Neural crest cell (in vitro differentiated cells): ENCODE measurements at regions not wholly inside any gene's neighbourhood (a gene's known extent, or its start where the extent isn't known, plus 50 kb on each side); places are given as distances from the start of the nearest gene placed in this dataset.

Experiments
- DNase-seq: peaks from one replicate; pipeline ENCODE4 v3.0.0; 2021; ENCODE audit warnings: low read depth, mixed read lengths, low spot score
- H3K27ac Mint-ChIP-seq: one replicate; pipeline ENCODE4 v1.8.0; 2021; ENCODE audit warnings: mild to moderate bottlenecking, mixed read lengths; ENCODE audit not compliant: unreplicated experiment
- H3K27me3 Mint-ChIP-seq: 2 replicates; pipeline ENCODE4 v1.8.0; 2021; ENCODE audit warnings: low read depth, mild to moderate bottlenecking, mixed read lengths
- H3K36me3 Mint-ChIP-seq: 2 replicates; pipeline ENCODE4 v1.8.0; 2021; ENCODE audit warnings: low read depth, mild to moderate bottlenecking, mixed read lengths
- H3K4me1 Mint-ChIP-seq: 2 replicates; pipeline ENCODE4 v1.8.0; 2021; ENCODE audit warnings: mixed read lengths
- H3K4me3 Mint-ChIP-seq: one replicate; pipeline ENCODE4 v1.8.0; 2021; ENCODE audit warnings: mild to moderate bottlenecking, mixed read lengths
- H3K9me3 Mint-ChIP-seq: 2 replicates; pipeline ENCODE4 v1.8.0; 2021; ENCODE audit warnings: mixed read lengths
- TF ChIP-seq, protein P1 (sequence below): fragments of 200-600 bp; sonication (generic); conservative IDR thresholded peaks from 2 replicates; pipeline ENCODE4 v1.5.0; 2021; ENCODE audit warnings: antibody characterized with exemption, mild to moderate bottlenecking

DNA sequence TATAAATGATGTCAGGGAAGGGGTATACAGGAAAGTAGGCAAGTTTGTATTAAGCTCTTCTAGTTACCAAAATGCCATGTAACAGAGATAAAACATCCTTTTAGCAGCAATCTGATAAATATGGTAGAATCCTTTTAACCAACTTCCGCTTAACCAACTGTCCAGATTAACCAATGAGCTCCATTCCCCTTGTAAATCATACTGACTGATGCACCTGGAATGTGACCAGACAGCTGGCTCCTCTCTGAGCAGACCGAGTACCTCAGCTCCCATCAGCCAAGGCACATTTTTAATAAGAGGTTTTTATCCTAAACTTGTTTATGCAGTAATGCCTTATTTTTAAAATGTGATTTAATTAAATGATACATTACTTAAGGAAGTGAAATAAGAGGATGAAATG, 66.4 kb downstream of the KLF12 start:
- no peaks in the 10 kb centered on the region for H3K27me3 Mint-ChIP-seq
- DNase-seq = no peak
- peaks cover 6% of the 10 kb centered on the region for H3K9me3 Mint-ChIP-seq
- H3K4me3 Mint-ChIP-seq = no peak overlapping the region
- peaks cover 11% of the 10 kb centered on the region for H3K36me3 Mint-ChIP-seq
- peaks cover 18% of the 10 kb centered on the region for H3K4me1 Mint-ChIP-seq
- no peak overlapping the region for H3K27ac Mint-ChIP-seq
- TF ChIP-seq, protein P1, sequence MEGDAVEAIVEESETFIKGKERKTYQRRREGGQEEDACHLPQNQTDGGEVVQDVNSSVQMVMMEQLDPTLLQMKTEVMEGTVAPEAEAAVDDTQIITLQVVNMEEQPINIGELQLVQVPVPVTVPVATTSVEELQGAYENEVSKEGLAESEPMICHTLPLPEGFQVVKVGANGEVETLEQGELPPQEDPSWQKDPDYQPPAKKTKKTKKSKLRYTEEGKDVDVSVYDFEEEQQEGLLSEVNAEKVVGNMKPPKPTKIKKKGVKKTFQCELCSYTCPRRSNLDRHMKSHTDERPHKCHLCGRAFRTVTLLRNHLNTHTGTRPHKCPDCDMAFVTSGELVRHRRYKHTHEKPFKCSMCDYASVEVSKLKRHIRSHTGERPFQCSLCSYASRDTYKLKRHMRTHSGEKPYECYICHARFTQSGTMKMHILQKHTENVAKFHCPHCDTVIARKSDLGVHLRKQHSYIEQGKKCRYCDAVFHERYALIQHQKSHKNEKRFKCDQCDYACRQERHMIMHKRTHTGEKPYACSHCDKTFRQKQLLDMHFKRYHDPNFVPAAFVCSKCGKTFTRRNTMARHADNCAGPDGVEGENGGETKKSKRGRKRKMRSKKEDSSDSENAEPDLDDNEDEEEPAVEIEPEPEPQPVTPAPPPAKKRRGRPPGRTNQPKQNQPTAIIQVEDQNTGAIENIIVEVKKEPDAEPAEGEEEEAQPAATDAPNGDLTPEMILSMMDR = no peak

DNA sequence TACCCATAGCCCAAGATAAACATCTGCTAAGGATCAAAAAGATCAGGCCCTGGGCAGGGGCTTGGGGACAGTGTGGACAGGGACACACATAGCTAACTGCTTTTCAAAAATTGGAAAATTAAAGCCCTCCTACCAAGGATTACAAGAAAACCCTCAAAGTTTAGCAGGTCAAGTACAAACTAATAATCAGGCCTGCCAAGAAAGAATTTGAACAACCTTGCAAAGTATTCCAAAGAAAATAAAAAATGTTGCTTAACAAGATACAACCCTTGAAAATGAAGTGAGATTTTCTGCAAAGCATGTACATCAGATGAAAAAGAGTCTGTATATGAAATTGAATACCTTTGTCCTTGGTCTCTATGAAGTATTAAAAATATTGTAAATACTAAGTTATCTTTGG, 67.3 kb downstream of the KLF12 start:
- Mint-ChIP-seq H3K4me3 (no peak overlapping the region), H3K27me3 (no peaks in the 10 kb centered on the region), H3K4me1 (peaks cover 25% of the 10 kb centered on the region), H3K27ac (no peak overlapping the region), H3K36me3 (peaks cover 10% of the 10 kb centered on the region), H3K9me3 (peaks cover 6% of the 10 kb centered on the region)
- TF ChIP-seq, protein P1 = no peak
- DNase-seq = no peak

DNA sequence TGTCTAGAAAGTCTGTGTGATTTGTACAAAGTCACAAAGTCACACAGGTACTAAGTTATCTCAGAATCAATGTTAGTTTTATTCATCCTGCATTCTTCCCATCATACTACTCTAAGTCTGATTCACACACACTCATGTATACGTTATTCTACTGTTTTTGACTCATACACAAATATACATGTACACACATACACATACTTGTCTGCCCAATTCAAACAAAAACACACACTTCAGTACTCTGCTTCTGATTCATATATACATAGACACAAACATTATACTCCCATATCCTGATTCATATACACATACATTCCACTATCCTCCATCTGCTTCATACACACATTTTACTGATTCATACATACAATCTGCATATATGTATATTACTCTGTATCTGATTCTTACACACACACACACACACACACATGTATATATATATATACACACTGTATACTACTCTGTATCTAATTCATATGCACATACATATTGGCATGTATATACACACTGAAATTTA, 69.3 kb downstream of the KLF12 start:
- TF ChIP-seq, protein P1 = no peak
- DNase-seq = no peak
- Mint-ChIP-seq H3K36me3 (peaks cover 10% of the 10 kb centered on the region), H3K9me3 (peaks cover 3% of the 10 kb centered on the region), H3K4me3 (no peak overlapping the region), H3K27me3 (no peaks in the 10 kb centered on the region), H3K4me1 (peaks cover 27% of the 10 kb centered on the region), H3K27ac (no peak overlapping the region)

DNA sequence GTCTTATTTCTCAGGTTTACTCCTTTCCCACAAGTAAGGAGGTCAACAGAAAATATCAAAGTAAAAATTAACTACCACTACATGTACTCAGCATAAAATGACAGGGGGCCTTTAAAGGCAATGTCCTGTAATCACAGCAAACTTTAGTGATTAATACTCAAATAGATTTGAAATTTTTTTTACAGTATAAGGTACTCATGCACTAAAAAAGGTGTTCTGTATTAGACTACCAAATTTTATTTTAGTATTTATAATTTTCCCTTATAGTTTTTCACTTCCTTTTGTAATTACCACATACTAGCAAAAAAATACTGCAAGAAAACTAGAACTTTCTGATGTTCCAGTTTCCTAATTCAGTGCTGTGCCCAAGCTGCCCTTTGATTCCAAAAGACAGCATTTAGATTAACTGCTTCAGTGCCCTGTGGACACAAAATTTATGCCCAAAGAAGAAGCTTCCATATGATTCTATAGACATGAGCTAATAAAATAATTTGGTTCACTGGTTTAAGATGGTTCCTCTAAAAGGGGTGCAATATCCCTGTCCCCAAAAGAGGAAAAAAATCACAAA, 70.6 kb downstream of the KLF12 start:
- Mint-ChIP-seq H3K27me3 (no peaks in the 10 kb centered on the region), H3K4me1 (peaks cover 25% of the 10 kb centered on the region), H3K9me3 (peaks cover 3% of the 10 kb centered on the region), H3K4me3 (no peak overlapping the region), H3K36me3 (peaks cover 15% of the 10 kb centered on the region), H3K27ac (no peak overlapping the region)
- TF ChIP-seq, protein P1 = no peak
- no peak for DNase-seq

GRCh38 chr13:74062933-74063332, 71.3 kb downstream of the KLF12 start:
- no peak for DNase-seq
- H3K27me3 Mint-ChIP-seq = no peaks in the 10 kb centered on the region
- H3K4me3 Mint-ChIP-seq = no peak overlapping the region
- H3K27ac Mint-ChIP-seq = no peak overlapping the region
- TF ChIP-seq, protein P1 = no peak
- peaks cover 25% of the 10 kb centered on the region for H3K4me1 Mint-ChIP-seq
- H3K36me3 Mint-ChIP-seq = peaks cover 15% of the 10 kb centered on the region
- peaks cover 3% of the 10 kb centered on the region for H3K9me3 Mint-ChIP-seq
